Suppressor macrophage treated with lipopolysaccharide for 1 hour (primary cell): ENCODE measurements at regions not wholly inside any gene's neighbourhood (a gene's known extent, or its start where the extent isn't known, plus 50 kb on each side); places are given as distances from the start of the nearest gene placed in this dataset.
"Not testable (repeated sequence)": the region's sequence is repeated elsewhere in the genome, so short reads cannot be mapped to it uniquely, and the experiment has no call there.

Experiments used
- DNase-seq, 3 donors: peaks; one replicate each; pipeline ENCODE4 v3.0.0-alpha.2; 2020 to 2022

- DNase-seq = no peak
These were observed 205.9 kb upstream of the SEMA3D start for GRCh38 chr7:85392789-85393188.

GRCh38 chr7:85392326-85392725 lies 205.5 kb upstream of the SEMA3D start:
- no peak for DNase-seq

DNA sequence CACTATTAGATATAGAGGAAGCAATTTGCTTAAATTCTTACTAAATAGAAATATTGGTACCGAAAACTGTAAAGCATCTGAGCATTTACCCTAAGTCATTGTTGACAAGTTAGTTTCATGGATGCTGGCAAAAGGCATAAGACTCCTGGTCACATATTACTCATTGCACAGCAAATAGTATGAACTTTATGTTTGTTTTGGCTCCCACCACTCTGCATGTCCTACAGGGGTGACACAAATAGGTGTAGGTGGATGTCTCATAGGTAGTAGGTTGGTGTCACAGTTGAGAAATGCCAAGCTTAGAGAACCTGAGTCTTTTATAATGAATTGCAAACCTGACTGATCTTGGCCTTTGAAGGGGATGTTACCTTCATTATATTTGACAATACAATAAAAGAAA lies 199.6 kb upstream of the SEMA3D start:
- no peak for DNase-seq

DNA sequence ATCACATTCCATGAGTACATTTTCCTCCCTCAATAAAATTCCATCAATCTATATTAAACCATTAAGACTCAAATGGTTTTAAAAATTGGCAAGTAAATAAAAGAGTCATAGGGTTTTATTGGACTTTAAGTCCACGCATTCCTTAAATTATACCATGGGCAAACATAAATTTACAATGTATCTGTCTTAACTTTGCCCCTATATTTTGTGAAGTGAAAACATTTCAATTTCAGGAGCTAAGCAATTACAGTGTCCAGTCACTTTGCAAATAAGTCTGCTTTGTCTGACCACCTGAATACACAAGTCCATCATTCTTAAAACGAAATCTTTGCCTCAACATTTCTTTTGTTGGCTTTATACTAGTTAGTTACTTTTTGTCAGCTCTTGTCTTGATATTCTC lies 197.5 kb upstream of the SEMA3D start:
- no peak for DNase-seq

DNA sequence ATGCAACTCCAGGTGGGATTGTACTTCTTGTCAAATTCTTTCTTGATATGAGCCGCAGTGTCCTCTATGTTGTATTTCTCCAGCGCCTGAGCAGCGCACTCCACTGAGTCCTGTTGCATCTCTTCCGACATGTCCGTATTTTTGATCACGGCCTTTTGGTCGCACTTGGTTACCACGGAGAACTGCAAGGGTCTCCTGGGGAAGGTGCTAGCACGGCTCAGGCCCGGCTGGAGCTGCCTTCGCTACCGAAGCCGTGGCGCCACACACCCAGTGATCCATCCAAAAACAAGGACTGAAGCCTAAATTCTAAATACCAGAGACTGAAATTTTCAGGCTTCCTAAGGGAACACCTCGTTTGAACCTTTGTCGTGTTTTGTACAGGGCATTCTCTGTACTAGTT lies 194.4 kb upstream of the SEMA3D start:
- no peak for DNase-seq

GRCh38 chr7:85376589-85376988 lies 189.7 kb upstream of the SEMA3D start:
- DNase-seq = no peak

GRCh38 chr7:85356916-85357315 lies 170.1 kb upstream of the SEMA3D start:
- DNase-seq = no peak

DNA sequence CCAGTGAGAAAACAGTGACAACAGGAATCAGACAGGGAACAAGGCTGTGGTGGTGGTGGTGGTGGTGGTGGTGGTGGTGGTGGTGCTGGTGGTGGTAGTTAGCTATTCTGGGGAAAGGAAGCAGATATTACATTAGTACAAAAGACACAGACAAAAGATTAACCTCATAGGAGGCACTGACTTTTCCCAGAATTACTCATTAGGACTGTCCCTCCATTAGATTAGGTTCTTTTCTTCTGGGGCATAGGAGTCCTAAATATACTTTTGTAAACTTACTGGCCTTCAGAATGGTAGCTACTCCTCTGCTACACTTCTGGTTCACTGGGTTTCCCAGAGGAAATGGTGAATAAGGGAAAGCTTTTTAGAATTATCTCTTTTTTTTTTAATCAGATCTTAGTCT lies 156.6 kb upstream of the SEMA3D start:
- DNase-seq = no peak

DNA sequence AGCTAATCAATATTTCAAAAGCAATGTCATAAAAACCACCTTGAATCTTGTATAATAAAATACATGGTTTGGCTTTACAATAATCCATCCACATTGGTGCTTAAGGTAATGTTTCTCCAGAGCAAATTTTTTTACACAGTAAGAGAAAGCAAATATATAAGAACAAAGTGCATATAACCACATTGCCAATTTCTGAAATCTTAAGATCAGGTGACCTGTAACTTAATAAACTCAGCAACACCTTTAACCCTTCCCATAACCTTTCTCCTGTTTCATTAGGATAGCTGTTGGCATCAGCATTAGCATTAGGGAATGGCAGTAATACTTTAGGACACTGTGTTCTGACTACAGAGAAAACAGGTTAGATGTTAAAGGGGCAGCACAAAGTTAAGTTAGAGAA lies 155.9 kb upstream of the SEMA3D start:
- DNase-seq = no peak

DNA sequence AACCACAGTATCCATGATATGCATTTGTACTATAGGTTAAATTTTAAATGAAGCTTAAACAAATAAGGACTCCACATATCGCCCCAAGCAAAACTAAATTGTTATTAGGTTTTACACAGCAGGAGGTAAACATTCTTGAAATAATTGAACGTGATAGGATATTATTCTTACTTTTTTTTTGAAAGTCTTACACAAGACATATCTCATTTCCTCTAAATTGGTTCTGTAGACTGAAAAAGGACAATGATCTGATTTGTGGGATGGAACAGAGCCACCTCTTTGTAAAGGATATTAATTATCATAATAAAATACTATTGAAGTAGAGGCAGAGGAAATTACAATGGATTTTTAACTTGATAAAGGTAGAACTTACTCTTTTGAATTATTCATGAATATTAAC lies 155.1 kb upstream of the SEMA3D start:
- DNase-seq = no peak

GRCh38 chr7:85341121-85341520 lies 154.3 kb upstream of the SEMA3D start:
- no peak for DNase-seq

DNA sequence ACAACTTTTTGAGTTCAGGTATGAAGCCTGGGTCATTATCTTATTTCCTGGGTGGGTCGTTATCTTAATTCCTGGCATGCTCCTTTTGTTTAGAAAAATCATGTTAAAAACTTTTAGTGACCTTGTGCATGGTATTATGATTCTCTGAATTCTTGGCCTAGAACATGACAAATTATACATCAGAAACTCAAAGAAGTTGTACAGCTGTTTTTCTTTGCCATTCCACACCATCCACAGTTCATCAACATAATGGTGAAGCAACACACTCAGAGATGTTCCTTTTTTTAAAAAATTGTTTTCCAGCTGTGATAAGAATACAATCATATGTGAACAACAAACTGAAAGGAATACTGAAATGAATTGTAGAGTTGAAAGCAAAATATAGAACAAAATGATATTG lies 149.2 kb upstream of the SEMA3D start:
- no peak for DNase-seq

DNA sequence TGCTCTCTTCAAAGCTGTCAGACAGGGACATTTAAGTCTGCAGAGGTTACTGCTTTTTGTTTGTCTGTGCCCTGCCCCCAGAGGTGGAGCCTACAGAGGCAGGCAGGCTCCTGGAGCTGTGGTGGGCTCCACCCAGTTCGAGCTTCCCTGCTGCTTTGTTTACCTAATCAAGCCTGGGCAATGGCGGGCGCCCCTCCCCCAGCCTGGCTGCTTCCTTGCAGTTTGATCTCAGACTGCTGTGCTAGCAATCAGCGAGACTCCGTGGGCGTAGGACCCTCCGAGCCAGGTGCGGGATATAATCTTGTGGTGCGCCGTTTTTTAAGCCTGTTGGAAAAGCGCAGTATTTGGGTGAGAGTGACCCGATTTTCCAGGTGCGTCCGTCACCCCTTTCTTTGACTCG lies 148.3 kb upstream of the SEMA3D start:
- not testable (repeated sequence) for DNase-seq

- no peak for DNase-seq
These were observed 141.7 kb upstream of the SEMA3D start for GRCh38 chr7:85328456-85328998.

DNA sequence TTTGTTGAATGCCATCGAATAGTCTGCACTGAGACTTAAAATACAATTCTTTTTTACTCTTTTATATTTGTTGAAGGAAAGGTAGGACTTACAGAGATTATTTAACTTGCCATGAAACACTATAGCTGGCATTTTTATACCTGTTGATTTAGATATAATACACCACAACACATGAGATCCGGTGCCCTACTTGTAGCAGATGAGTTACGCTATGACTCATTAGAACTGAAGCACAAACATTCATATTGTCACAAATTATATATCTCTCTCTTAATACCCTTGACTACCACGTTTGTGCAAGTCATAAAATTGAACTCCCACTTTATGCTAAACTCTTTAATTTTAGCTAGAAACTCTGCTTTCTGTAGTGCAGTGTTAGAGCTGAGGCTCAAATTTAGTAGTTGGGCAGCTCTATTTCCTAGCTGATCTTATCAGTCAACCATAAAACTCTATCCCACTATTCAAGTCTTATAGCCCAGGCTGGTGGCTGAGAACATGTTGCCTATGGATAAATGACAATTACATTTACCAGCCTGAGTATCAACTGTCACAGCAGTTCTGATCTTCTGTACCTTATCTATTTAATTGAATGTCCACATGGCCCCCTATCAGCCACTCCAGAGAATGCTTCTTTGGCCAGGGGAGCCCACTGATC lies 137.4 kb upstream of the SEMA3D start:
- DNase-seq = no peak

DNA sequence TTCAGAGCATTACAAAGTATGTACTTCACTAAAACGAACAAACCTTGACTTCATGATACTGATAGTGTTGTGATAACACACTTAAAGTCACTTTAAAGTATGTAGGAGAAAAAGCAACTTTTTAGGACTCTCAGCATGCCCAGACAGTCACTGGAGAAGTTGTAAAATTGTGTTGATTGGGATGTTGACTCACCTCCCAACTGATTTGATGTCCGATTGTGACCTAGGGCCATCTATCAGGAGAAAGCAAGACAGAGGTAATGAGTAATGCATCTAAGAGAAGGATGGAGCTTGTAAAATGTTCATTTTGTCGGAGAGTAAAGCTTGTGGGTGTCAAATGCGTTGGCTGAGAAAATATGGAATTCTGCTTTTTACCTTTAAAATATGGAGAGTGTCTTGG lies 135.4 kb upstream of the SEMA3D start:
- no peak for DNase-seq

DNA sequence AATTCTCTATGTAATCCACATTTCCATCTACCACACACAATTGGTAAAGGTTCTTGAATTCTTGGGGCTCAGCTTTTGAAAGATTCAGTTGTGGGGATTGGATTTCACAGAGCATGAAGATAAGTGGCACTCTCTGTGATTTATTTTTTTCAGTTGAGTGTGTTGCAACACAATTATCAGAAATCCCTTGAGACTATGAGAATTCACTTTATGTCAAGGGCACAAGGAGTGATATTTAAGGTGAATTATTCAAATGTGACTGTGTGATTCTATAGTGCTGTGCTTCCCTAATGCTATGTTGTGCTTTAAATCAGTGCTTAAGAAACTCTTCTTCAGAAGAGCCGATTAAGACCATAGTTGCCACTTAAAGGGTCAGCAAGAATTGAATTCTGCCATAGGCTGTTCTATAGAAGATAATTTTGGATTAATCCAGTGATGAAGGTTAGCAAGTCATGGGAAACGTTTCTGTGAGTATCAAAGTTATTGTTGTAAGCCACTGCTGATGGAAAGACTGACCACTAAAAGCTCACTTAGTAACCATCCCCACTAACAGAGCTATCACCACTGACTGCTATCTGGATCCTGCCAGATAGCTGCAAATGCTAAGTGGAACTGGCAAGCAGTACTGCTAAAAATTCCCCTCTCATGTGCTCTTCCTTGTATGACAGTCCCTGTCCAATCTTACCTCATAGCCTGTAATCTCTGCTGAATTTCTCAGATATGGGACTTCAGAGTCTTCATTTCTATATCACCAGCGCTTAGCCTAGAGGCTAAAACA lies 134.0 kb upstream of the SEMA3D start:
- DNase-seq = no peak

- DNase-seq = no peak
These were observed 129.6 kb upstream of the SEMA3D start for GRCh38 chr7:85316489-85316888.

DNA sequence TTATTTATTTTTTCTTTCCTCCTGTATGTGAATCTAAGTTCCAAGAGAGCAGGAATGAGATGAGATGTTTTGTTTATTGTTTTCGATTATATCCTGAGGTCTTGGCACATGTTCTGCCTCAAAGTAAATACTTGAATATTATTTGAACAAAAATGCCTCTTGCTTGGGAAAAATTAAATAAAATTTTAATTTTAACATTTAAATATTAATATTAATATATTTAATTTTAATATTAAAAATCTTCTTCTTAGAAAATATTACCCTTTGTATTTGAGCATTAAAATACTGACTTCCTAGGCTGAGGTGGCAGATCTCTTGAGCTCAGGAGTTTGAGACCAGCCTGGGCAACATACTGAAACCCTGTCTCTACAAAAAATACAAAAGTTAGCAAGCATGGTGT lies 123.4 kb upstream of the SEMA3D start:
- no peak for DNase-seq

DNA sequence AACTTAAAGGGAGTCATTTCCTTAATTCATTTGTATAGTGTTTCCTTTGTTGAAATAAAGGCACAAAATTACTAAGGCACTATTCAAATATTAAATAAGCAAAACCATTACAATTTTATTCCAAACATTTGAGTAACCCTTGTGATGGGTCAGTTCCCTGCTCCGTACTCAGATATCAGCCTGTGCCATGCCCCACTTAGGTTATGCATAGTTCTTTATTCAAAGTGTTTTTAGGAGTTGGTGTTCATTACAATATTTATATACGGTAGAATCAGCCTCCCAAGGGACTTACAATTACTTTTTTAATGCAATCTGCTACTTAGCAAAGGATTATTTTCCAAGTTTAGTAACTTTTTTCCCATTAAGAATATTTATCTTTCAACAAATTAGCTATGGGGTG lies 119.3 kb upstream of the SEMA3D start:
- no peak for DNase-seq

GRCh38 chr7:85294176-85294575 lies 107.3 kb upstream of the SEMA3D start:
- DNase-seq = no peak

GRCh38 chr7:85292908-85293576 lies 106.2 kb upstream of the SEMA3D start:
- DNase-seq = peak in 2 of 3 donors; percentile 10 to 22

DNA sequence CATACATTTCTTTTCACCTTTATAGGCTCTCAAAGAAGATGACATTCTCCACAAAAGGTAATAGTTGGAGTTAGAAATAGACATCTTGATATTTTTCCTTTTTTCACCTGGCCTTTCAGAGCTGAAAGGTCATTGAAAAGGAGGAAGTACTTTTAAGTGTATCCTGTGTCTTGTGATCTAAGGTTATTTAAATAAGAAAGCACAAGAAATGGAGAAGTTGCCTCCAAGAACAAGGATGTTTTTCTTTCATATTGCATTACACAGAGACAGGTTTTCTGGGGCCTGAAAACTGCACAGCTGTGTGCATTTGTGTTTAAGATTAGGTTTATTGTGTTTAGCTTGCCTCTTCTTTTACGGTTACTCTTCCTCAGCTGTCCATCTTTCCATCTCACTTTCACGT lies 103.4 kb upstream of the SEMA3D start:
- DNase-seq = peak in 1 of 3 donors; percentile 3

GRCh38 chr7:85289279-85289678 lies 102.4 kb upstream of the SEMA3D start:
- no peak for DNase-seq
